Frontal cortex (tissue), 3 donors: ENCODE measurements at regions not wholly inside any gene's neighbourhood (a gene's known extent, or its start where the extent isn't known, plus 50 kb on each side); places are given as distances from the start of the nearest gene placed in this dataset.
"Not testable (repeated sequence)": the region's sequence is repeated elsewhere in the genome, so short reads cannot be mapped to it uniquely, and the experiment has no call there.

ENCODE experiments used
- DNase-seq, 2 donors: peaks; one replicate each; pipeline ENCODE4 v3.0.0; 2012; ENCODE audit warnings: low spot score in 2 of 2
- FAIRE-seq: peaks from 2 replicates; lab custom pipeline; 2012; peaks lifted over from hg19 to GRCh38; lab: Jason Lieb, UNC
- donor health status: control.
- donor health status: control.
- donor health status: control.

DNA sequence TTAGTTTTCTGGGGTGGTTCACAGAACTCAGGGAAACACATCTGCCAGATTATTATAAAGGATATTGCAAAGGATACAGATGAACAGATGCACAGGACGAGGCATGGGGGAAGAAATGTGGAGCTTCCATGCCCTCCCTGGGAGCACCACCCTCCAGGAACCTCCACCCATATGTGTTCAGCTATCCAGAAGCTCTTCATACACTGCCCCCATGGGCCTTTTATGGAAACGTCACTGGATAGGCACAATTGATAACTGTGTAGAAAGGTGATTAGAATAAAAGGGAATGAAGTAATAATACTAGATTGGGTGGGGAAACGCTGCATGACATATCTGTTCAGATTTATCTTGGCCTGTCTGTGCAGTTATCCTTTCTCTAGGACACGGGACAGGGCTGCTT is 357.9 kb downstream of the HS3ST1 start:
- FAIRE-seq, result no peak
- DNase-seq, result no peak

DNA sequence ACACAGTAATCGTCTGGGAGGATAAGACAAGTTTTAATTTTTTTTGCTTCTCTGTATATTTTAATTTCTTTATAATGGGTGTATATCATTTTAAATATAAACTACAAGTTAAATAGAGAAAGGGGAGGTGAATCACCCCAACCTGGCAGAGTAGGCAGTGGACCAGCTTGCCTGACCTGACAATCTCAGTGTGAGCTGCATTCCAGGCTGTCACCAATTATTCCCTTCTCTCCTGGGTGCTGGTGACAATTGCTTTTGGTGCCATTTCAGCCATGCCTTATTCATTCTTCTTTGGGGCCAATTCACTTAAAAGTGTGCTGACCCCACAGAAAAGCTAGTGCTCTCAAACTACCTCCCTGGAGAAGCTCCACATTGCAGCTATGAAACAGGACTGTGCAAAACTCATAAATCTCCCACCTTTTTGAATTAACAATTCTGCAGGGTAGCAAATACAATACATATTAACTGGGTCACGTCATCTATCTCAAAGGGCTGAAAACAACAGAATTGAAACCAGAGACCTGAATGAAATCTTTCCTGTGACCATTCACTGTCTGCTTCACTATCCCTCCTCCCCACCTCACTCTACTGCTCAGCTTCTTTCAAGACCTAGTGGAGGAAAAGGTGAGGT is 359.0 kb downstream of the HS3ST1 start:
- DNase-seq, result no peak
- FAIRE-seq, result no peak

DNA sequence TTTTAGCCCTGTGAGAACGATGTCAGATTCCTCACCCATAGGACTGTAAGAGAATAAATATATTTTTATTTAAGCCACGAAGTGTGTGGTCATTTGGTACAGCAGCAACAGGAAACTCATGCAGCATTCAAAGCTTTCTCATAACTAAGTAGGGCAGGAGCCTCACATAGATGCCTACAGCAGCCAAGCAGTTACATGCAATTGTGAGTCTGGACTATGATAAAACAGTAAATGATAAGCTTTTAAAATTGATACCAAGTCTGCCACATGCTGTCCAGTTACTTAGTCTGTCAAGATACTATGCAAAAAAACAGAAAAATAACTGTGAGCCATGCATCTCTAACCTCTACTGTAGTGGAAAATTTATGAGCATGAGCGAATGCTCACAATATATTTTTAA is 359.6 kb downstream of the HS3ST1 start:
- FAIRE-seq (no peak), DNase-seq (no peak)

DNA sequence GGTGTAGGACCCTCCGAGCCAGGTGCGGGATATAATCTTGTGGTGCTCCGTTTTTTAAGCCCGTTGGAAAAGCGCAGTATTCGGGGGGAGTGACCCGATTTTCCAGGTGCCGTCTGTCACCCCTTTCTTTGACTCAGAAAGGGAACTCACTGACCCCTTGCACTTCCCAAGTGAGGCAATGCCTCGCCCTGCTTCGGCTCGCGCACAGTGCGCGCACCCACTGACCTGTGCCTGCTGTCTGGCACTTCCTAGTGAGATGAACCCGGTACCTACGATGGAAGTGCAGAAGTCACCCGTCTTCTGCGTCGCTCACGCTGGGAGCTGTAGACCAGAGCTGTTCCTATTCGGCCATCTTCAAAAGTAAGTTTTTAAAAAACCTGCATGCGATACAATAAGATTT is 362.1 kb downstream of the HS3ST1 start:
- not testable (repeated sequence) for DNase-seq, FAIRE-seq

DNA sequence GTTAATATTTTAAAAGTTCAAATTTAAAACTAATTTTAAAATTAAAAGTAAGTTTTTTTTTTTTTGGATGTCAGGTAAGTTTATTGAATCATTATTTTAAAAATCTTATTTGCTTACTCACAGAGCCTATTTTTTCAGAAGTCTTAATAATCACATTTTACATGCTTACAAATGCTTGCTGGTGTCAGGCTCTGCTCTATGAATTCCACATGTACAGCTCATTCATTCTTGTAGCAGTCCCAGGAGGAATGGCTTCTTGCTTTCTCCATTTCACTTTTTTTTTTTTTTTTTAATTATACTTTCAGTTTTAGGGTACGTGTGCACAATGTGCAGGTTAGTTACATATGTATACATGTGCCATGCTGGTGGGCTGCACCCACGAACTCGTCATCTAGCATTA is 368.1 kb downstream of the HS3ST1 start:
- DNase-seq, result not testable (repeated sequence)
- FAIRE-seq, result peak; percentile 47

DNA sequence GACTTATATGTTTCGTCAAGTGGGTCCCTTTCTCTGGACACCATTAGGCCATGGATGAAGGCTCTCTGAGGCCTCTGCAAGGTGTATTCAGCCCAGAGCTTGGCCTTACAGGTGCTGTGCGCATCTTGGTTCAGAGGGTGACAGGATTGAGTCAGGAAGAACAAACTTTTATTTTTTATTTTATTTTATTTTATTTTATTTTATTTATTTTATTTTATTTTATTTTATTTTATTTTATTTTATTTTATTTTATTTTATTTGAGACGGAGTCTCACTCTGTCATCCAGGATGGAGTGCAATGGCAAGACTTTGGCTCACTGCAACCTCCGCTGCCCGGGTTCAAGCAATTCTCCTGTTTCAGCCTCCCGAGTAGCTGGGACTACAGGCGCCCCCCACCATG is 370.4 kb upstream of the CLNK start:
- DNase-seq, FAIRE-seq: not testable (repeated sequence)

DNA sequence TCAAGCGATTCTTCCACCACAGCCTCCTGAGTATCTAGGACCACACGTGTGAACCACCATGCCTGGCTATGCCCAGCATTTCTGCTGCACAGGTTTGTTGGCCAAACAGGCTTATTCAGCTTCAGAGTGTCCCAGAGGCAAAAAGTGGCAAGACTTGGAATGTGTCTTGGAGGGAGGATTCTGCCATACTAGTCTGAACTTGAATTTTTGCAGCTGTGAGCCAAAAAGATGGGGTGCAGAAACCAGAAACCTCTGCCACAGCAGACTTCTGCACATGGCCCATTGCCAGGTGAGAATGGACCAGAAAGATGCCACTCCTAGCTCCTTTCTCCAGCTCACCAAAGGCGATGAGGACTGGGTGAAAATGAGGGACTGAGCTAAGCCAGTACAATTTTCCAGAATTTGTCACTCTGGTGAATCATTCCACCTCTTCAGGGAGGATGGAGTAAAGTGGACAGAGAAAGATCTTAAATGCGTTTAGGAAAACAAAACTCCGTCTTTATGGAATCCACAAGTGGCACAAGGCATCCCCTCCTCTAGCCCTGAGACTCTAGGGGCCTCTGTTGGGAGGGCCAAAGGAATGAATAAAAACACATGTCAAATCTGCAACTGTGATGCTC is 369.1 kb upstream of the CLNK start:
- FAIRE-seq (no peak), DNase-seq (no peak)

DNA sequence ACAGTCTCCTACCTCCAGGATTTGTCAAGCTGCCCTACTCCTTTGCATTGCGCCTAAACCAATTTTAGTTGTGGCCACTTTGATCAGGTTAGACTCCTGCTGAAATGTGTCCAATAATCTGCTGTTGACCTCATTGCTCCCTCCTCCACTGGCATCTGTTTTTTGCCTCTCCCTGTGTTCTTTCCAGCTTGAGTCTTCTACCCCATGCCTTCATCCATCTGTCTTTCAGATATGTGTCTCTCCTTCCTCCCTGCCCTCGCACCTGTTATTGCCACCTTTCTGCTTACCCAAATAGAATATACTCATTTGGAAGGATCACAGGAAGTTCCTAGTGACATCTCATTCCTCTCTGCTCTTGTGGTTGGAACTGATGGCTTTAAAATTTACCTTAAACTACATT is 366.6 kb upstream of the CLNK start:
- no peak for DNase-seq
- FAIRE-seq, result no peak

DNA sequence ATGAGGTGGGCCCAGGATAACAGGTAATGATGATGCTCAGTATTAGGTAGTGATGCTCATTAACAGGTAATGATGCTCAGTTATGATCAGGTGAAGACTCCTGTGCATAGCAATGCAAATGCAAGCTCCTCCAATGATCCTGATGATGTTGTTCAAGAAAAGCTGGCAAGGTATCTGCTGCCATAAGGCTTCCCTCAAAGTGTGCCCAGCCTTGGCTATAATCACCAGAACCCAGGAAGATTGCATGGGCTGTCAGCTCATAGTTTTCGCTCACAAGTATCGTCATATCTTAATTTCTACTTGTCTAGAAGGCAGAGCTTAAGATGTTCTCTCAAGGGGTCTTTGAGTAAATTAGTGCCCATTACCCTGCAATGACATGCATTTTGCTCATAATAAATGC is 366.2 kb upstream of the CLNK start:
- FAIRE-seq (no peak), DNase-seq (no peak)

DNA sequence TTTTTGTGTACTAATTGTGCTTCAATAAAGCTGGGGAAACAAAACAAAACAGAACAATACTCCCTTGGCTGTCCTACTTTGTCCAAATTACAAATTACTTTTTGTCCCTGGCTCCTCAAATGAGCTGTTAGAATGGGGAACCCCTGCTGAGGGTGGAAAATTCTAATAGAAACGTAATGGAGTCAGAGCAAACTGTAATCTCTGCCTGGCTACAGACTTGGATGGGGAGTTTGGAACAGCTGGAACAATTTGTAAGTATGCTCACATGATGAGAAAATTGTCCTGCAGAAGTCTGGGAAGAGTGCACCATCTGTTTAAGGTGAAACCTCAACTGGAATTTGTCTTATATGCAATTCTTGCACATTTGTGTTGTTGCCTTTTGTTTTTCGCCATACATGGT is 364.4 kb upstream of the CLNK start:
- DNase-seq, result no peak
- FAIRE-seq, result no peak

DNA sequence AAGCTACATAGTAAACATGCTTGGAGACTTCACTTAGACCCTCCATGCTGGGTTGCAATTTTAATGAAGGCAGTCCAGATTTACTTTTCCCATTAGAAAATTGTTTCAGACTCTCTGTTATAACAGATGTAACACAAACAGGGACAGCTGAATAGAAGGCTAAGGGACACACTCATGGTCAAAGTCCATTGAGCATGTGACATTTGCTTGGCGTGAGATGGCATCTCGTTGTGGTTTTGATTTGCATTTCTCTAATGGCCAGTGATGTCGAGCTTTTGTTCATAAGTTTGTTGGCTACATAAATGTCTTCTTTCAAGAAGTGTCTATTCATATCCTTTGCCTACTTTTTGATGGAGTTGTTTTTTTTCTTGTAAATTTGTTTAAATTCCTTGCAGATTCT is 358.2 kb upstream of the CLNK start:
- DNase-seq, result no peak
- FAIRE-seq, result no peak

DNA sequence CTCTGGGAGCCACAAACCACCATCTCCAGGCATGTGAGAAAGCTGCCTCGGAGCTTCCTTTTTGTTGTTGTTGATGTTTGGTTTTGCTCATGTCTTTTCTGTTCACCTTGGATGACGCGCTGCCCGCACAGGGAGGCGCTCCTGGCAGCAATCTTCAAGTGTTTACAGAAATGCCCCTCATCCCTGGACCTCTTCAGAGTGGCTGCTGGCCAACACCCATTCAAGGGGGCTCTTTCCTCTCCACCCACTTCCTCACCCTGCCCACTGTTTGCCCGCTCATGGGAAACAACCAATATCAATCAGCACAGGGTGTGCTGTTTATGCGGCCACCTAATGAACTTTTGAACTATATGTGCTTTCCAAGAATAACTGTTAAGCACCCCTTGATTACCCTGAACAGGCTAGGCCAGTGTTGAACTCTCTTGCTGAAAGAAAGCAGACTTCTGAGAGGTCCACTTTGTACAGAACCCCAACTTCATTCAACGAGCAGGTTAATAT is 355.1 kb upstream of the CLNK start:
- no peak for DNase-seq

DNA sequence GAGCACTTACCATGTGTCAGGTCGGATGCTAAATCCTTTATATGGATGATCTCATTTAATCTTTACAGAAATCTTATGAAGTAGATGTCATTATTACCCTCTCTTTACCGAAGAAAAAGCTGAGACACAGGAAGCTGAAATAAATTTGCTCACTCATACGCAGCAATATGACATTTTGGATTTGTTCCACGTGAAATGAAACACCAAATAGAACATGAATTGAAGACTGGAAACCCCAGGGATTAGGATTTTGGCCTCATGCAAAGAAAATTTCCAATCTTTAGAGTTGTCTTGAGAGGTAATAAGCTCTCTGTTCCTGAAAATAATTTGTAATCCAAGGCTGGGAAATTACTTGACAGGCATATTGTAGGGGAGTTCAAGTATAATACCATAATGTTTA is 354.4 kb upstream of the CLNK start:
- no peak for DNase-seq
- no peak for FAIRE-seq

More for the DNA sequence above, 355.1 kb upstream of the CLNK start:
- FAIRE-seq, result no peak

DNA sequence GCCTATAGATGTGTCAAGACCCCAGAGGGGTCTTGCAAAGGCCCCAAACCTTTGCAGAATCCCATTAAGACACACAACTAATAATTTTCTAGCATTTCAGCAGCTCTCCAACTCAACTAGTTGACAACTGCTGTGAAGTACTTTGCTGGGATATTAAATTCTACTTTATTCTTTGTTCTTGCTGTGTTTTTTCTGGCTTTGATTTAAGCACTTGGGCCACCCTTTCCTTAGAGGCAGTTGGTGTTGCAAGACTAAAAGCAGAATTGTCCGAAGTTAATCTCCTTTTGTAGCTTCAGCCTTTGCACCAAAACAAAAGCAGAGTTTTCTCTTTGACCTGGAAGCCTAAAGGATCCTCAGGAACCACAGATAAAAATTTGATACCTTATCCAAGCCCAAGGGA is 353.1 kb upstream of the CLNK start:
- FAIRE-seq, result no peak
- no peak for DNase-seq

DNA sequence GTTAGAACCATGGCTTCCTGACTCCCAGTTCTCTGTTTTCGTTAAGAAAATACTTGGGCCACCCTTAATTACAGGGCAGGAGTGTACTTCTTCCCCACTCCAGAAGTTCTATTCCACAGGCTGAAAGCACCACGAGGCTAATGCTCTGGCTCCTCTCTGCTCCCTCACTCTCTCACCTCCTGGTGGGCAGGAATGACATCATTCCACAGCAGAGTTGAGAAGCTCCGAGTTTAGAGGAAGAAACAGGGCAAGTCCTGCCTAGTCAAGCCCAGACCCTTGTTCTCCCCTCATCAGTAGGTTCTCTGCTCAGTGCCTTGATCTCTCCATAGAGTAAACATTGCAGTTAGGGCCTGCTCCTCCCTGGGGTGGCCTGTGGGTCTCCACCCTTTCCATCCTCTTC is 343.8 kb upstream of the CLNK start:
- DNase-seq, result no peak
- FAIRE-seq, result no peak

DNA sequence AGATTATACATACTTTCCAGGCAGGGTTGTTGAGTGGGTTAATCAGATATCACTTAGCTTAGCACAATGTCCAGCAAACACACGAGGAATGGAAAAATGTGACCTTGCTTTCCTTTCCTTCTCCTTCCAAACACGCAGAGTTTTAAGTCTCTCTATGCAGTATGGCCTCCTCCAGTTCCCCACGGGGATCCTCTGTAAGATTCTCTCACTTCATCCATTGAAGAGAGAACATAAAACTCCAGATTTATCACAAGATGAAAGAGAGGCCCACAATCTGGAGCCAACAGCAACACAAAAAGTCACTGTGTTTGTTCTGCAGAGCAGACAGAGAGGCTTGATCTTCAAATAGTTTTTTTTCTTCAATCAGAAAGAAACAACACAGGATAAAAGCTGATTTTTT is 336.8 kb upstream of the CLNK start:
- DNase-seq (no peak), FAIRE-seq (no peak)

DNA sequence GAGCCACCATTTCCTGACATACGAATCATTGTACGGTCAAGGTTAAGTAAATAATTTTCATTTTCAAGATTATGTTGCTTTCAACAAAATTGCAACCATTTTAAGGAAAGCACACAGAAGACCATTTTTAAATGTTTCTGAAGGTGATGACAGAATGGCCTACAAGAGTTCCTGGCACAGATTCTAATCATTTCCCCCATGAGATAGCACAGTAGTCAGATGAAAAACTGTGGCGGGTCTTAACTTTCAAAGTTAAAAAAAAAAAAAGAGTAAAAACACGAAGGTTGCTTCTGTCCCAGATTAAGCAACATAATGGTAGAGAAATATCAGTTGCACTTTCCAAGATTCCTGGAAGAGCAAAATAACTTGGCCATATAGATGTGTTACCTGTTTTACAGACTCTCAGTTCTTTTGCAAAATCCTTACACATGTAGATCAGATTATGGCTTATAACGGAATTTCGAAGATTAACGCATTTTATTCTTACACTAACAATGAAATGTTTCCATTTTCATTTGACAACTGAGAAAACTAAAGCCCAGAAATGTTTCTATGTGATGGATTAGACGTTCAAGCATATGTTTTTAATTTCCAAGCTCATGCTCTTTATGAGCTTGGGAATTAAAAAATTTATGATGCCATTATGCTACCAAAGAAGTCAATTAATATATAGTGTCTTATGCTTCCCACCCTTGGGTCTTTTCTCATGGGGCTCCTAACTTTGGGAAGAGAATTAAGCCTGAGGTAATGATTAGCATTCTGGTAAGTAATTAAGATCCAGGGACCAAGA is 335.1 kb upstream of the CLNK start:
- DNase-seq, result no peak
- no peak for FAIRE-seq

DNA sequence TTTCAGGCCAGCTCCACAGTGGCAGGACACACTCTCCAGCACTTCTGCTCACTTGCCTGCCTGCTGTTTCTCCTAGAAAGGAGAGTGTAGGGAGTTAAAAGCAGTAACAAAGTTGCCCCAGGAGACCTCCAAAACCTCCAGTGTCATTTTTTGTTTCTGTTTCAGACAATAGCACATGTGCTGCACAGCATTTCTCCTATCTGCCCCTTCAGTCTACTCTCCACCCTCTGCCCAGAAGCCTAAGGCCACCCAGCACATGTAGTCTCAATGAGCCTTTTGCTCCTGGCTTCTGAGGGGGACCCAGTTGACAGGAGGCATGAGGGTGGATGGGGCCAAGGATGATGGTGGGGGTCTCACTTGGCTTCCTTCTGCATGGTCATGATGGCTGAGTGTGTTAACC is 329.6 kb upstream of the CLNK start:
- DNase-seq, result no peak
- FAIRE-seq, result no peak

DNA sequence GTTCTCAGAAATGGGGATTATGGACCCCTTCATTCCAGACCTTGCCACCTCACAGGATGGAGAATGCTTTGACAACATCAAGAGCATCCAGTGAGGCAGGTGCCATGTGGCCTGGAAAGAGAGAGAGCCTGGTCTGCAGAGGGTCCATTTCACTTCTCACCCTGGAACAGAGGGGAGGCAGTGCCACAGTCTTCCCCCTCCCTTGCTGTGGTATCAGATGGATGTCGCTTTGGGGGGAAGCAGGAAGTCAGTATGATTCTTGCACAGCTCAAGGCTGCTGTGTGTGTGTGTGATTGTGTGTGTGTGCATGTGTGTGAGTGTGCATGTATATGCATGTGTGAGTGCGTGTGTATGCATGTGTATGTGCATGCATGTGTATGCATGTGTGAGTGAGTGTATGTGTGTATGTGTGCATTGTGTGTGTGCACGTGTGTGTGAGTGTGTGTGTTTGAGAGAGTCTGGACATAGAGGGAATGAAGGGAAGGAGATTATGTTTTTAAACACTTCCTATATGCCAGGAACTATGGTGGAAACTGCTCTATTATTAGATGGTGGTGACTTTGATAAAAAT is 328.6 kb upstream of the CLNK start:
- DNase-seq, result no peak
- no peak for FAIRE-seq

DNA sequence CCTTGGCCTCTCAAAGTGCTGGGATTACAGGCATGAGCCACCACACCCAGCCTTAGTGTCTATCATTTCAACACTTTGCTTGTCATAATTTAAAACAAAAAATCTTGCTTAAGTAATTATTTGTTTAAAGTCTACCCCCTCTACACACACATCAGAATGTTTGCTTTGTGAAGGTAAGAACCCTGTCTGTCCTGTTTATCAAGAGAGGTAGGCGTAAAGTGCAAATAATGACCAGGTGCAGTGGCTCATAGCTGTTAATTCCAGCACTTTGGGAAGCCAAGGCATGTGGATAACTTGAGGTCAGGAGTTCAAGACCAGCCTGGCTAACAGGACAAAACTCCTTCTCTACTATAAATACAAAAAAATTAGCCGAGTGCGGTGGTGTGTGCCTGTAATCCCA is 326.7 kb upstream of the CLNK start:
- no peak for FAIRE-seq
- no peak for DNase-seq

DNA sequence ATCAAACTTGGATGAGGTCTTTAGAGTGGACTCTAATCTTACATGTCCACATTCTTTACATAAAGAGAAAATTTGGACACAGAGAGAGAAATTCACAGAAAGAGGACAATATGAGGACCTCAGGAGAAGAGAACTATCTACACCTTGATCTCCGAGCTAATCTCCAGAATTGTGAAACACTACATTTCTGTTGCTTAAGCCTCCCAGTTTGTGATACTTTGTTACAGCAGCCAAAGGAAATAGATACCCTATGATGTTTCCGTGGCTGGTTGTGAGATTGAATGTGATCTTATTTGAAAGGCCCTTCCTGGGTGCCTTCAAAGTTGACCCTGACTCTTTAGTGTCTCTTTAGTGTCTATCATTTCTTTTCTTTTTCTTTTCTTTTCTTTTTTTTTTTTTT is 326.1 kb upstream of the CLNK start:
- DNase-seq (no peak), FAIRE-seq (no peak)
